DND-41 (cell line): ENCODE measurements at regions not wholly inside any gene's neighbourhood (a gene's known extent, or its start where the extent isn't known, plus 50 kb on each side); places are given as distances from the start of the nearest gene placed in this dataset.

Experiments
- EZH2 ChIP-seq: IDR thresholded peaks from 3 replicates; pipeline ENCODE4 v1.6.1; 2012; ENCODE audit warnings: borderline replicate concordance, low read depth, mild to moderate bottlenecking, moderate library complexity, low read length, inconsistent platforms; ENCODE audit not compliant: severe bottlenecking
- TF ChIP-seq, protein P1 (sequence below): IDR thresholded peaks from 2 replicates; pipeline ENCODE4 v1.5.1; 2012; ENCODE audit warnings: borderline replicate concordance, low read length, moderate library complexity, mild to moderate bottlenecking; ENCODE audit not compliant: poor library complexity, severe bottlenecking; ENCODE audit errors: extremely low read depth

DNA sequence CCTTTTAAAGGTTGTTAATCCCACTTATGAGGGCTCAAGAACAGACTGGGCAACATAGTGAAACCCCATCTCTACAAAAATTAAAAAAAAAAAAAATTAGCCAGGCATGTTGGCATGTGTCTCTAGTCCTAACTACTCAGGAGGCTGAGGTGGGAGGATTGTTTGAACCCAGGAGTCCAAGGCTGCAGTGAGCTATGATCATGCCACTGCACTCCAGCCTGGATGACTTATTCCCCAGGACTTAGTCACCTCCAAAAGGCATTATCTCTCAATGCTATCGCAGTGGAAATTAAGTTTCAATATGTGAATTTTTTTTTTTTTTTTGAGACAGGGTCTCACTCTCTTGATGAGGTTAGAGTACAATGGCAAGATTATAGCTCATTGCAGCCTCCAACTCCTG lies 61.2 kb upstream of the TRIM24 start:
- TF ChIP-seq, protein P1, sequence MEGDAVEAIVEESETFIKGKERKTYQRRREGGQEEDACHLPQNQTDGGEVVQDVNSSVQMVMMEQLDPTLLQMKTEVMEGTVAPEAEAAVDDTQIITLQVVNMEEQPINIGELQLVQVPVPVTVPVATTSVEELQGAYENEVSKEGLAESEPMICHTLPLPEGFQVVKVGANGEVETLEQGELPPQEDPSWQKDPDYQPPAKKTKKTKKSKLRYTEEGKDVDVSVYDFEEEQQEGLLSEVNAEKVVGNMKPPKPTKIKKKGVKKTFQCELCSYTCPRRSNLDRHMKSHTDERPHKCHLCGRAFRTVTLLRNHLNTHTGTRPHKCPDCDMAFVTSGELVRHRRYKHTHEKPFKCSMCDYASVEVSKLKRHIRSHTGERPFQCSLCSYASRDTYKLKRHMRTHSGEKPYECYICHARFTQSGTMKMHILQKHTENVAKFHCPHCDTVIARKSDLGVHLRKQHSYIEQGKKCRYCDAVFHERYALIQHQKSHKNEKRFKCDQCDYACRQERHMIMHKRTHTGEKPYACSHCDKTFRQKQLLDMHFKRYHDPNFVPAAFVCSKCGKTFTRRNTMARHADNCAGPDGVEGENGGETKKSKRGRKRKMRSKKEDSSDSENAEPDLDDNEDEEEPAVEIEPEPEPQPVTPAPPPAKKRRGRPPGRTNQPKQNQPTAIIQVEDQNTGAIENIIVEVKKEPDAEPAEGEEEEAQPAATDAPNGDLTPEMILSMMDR, result no peak
- TF ChIP-seq EZH2, result no peak
